Activated CD8-positive, alpha-beta T cell treated with anti-CD3 and anti-CD28 coated beads for 36 hours (primary cell): ENCODE measurements at regions not wholly inside any gene's neighbourhood (a gene's known extent, or its start where the extent isn't known, plus 50 kb on each side); places are given as distances from the start of the nearest gene placed in this dataset.
A peak's percentile ranks its signal among the peaks of the same experiment; 100 is the strongest.

Source experiments
- ATAC-seq: fragments of 200-7000 bp; cut with Tn5 transposase; one replicate; pipeline ENCODE4 v1.10.0; 2021; ENCODE audit warnings: mild to moderate bottlenecking, moderate library complexity
- CTCF ChIA-PET: fragments of 350-600 bp; sonication (Branson Sonifier 250); formaldehyde crosslinking; loops from one replicate; lab custom pipeline; 2021; ENCODE audit warnings: antibody characterized with exemption; lab: Charles Lee
- POLR2A ChIA-PET: fragments of 350-600 bp; sonication (Branson Sonifier 250); formaldehyde crosslinking; loops from one replicate; lab custom pipeline; 2021; ENCODE audit warnings: antibody characterized with exemption; lab: Charles Lee
- DNase-seq: peaks from one replicate; pipeline ENCODE4 v3.0.0-alpha.2; 2020
- H3K27ac Mint-ChIP-seq: one replicate; pipeline ENCODE4 v1.8.0; 2021; ENCODE audit warnings: mild to moderate bottlenecking, mixed read lengths
- H3K27me3 Mint-ChIP-seq: one replicate; pipeline ENCODE4 v1.8.0; 2021; ENCODE audit warnings: mixed read lengths
- H3K36me3 Mint-ChIP-seq: one replicate; pipeline ENCODE4 v1.8.0; 2021; ENCODE audit warnings: low read depth, mixed read lengths
- H3K4me1 Mint-ChIP-seq: one replicate; pipeline ENCODE4 v1.8.0; 2021; ENCODE audit warnings: low read depth, mixed read lengths
- H3K4me3 Mint-ChIP-seq: one replicate; pipeline ENCODE4 v1.8.0; 2021; ENCODE audit warnings: mild to moderate bottlenecking, moderate library complexity, mixed read lengths
- H3K9me3 Mint-ChIP-seq: one replicate; pipeline ENCODE4 v1.8.0; 2021; ENCODE audit warnings: mixed read lengths
- intact Hi-C: fragments of 100-400 bp; cut with micrococcal nuclease; formaldehyde crosslinking; loops from one replicate; pipeline ENCODE4 v1.10.0; 2022
- TF ChIP-seq, protein P1 (sequence below): fragments of 200-600 bp; IDR thresholded peaks from one replicate; pipeline ENCODE4 v1.8.0; 2022; ENCODE audit warnings: antibody characterized with exemption, mild to moderate bottlenecking

DNA sequence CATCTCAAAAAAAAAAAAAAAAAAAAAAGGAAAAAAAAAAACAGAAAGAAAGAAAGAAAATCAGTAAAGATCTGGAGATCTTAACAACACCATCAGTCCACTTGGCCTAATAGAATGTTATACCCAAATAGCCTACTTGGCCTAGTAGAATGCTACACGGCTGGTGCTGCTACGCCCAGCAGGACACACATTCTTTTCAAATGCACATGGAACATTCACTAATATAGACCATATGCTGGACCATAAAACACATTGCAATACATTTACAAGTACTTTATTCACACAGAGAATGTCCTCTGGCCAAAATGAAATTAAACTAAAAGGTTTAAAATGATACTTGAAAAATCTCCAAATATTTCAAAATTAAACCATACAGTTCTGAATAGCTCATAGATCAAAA, 80.0 kb upstream of the TNFAIP3 start:
- Mint-ChIP-seq H3K27ac (no peak overlapping the region), H3K9me3 (peaks cover 3% of the 10 kb centered on the region), H3K4me1 (peaks cover 26% of the 10 kb centered on the region), H3K4me3 (no peak overlapping the region), H3K27me3 (no peaks in the 10 kb centered on the region), H3K36me3 (no peaks in the 10 kb centered on the region)
- intact Hi-C loops: no loop called here
- ATAC-seq (no peak), DNase-seq (no peak)
- ChIA-PET CTCF (interaction anchor here (2.1 kb wide), 1 partner anchor 13 kb away, joined by 5 read pairs; no protein-coding TSS in a partner anchor), POLR2A (interaction anchor here (1.5 kb wide), 1 partner anchor 12 kb away, joined by 5 read pairs; no protein-coding TSS in a partner anchor)
- TF ChIP-seq, protein P1, sequence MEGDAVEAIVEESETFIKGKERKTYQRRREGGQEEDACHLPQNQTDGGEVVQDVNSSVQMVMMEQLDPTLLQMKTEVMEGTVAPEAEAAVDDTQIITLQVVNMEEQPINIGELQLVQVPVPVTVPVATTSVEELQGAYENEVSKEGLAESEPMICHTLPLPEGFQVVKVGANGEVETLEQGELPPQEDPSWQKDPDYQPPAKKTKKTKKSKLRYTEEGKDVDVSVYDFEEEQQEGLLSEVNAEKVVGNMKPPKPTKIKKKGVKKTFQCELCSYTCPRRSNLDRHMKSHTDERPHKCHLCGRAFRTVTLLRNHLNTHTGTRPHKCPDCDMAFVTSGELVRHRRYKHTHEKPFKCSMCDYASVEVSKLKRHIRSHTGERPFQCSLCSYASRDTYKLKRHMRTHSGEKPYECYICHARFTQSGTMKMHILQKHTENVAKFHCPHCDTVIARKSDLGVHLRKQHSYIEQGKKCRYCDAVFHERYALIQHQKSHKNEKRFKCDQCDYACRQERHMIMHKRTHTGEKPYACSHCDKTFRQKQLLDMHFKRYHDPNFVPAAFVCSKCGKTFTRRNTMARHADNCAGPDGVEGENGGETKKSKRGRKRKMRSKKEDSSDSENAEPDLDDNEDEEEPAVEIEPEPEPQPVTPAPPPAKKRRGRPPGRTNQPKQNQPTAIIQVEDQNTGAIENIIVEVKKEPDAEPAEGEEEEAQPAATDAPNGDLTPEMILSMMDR: no peak

- TF ChIP-seq, protein P1: no peak
- intact Hi-C loops: no loop called here
- no peaks in the 10 kb centered on the region for H3K36me3 Mint-ChIP-seq
- no peaks in the 10 kb centered on the region for H3K27me3 Mint-ChIP-seq
- no peak for DNase-seq
- ATAC-seq: no peak
- POLR2A ChIA-PET: interaction anchor here (1.5 kb wide), 1 partner anchor 11 kb away, joined by 5 read pairs; no protein-coding TSS in a partner anchor
- H3K27ac Mint-ChIP-seq: no peak overlapping the region
- H3K4me3 Mint-ChIP-seq: no peak overlapping the region
- peaks cover 3% of the 10 kb centered on the region for H3K9me3 Mint-ChIP-seq
- H3K4me1 Mint-ChIP-seq: peaks cover 31% of the 10 kb centered on the region
- CTCF ChIA-PET: interaction anchor here (1.5 to 2.1 kb wide), 3 partner anchors 10 to 80 kb away, joined by 3 to 9 read pairs (median 5); no protein-coding TSS in a partner anchor
Observed at GRCh38 chr6:137788248-137788647, 78.8 kb upstream of the TNFAIP3 start.

- peak overlapping the region; percentile 56 for H3K27ac Mint-ChIP-seq
- ChIA-PET CTCF (interaction anchor here (1.0 to 3.9 kb wide), 8 partner anchors 8 to 213 kb away, joined by 3 to 24 read pairs (median 8); partner anchors contain the start of gene TNFAIP3), POLR2A (interaction anchor here (0.9 to 1.5 kb wide), 6 partner anchors 29 to 150 kb away, joined by 3 to 6 read pairs (median 4); no protein-coding TSS in a partner anchor)
- peak overlapping the region; percentile 47 for H3K4me3 Mint-ChIP-seq
- H3K9me3 Mint-ChIP-seq: peaks cover 3% of the 10 kb centered on the region
- H3K36me3 Mint-ChIP-seq: no peaks in the 10 kb centered on the region
- TF ChIP-seq, protein P1: no peak
- H3K4me1 Mint-ChIP-seq: peaks cover 54% of the 10 kb centered on the region
- DNase-seq (no peak), ATAC-seq (peak; percentile 13)
- H3K27me3 Mint-ChIP-seq: no peaks in the 10 kb centered on the region
- intact Hi-C loops: loop anchor here (2.0 to 5.0 kb wide), 2 partner anchors 41 to 83 kb away; no protein-coding TSS in a partner anchor
Observed at GRCh38 chr6:137791281-137792159, 75.5 kb upstream of the TNFAIP3 start.

GRCh38 chr6:137792160-137793033, 74.7 kb upstream of the TNFAIP3 start:
- peak; percentile 58 for ATAC-seq

More at GRCh38 chr6:137792160-137793033, 74.7 kb upstream of the TNFAIP3 start:
- no peaks in the 10 kb centered on the region for H3K27me3 Mint-ChIP-seq
- no peaks in the 10 kb centered on the region for H3K36me3 Mint-ChIP-seq
- H3K27ac Mint-ChIP-seq: peak overlapping the region; percentile 56
- H3K4me1 Mint-ChIP-seq: peaks cover 59% of the 10 kb centered on the region
- TF ChIP-seq, protein P1: no peak
- POLR2A ChIA-PET: interaction anchor here (1.0 to 1.2 kb wide), 3 partner anchors 19 to 75 kb away, joined by 3 to 4 read pairs (median 4); partner anchors contain the start of gene TNFAIP3
- CTCF ChIA-PET: interaction anchor here (1.1 to 3.9 kb wide), 5 partner anchors 9 to 84 kb away, joined by 3 to 24 read pairs (median 12); partner anchors contain the start of gene TNFAIP3
- DNase-seq: peak; percentile 52
- H3K9me3 Mint-ChIP-seq: peaks cover 3% of the 10 kb centered on the region
- intact Hi-C loops: loop anchor here (5.0 kb wide), 1 partner anchor 40 kb away; no protein-coding TSS in a partner anchor
- H3K4me3 Mint-ChIP-seq: peak overlapping the region; percentile 47
